ENCODE measurements at regions not wholly inside any gene's neighbourhood (a gene's known extent, or its start where the extent isn't known, plus 50 kb on each side); places are given as distances from the start of the nearest gene placed in this dataset.

- TF ChIP-seq FOXP2 (optimal IDR thresholded peaks at IDR 0.05; ENCODE audit: borderline replicate concordance, extremely low read depth, extremely low read length, insufficient read depth) (no peak), SIN3A (IDR thresholded peaks at IDR 0.05; ENCODE audit: borderline replicate concordance, insufficient read depth, low read length) (no peak), POLR2AphosphoS5 (IDR thresholded peaks at IDR 0.05; ENCODE audit: low read depth, low read length) (no peak), REST (IDR thresholded peaks at IDR 0.05; ENCODE audit: insufficient read depth in 1 of 2, low read depth in 2 of 2, low read length in 2 of 2) (no peak), TAF1 (IDR thresholded peaks at IDR 0.05; ENCODE audit: borderline replicate concordance, insufficient read depth, low read length) (no peak)
Observed at GRCh38 chr5:155394727-155395126, 381.2 kb downstream of the KIF4B start.

- TF ChIP-seq REST (IDR thresholded peaks at IDR 0.05; ENCODE audit: insufficient read depth in 1 of 2, low read depth in 2 of 2, low read length in 2 of 2): no peak
- no peak for TF ChIP-seq FOXP2 (optimal IDR thresholded peaks at IDR 0.05; ENCODE audit: borderline replicate concordance, extremely low read depth, extremely low read length, insufficient read depth)
- TF ChIP-seq POLR2AphosphoS5 (IDR thresholded peaks at IDR 0.05; ENCODE audit: low read depth, low read length): no peak
- TF ChIP-seq SIN3A (IDR thresholded peaks at IDR 0.05; ENCODE audit: borderline replicate concordance, insufficient read depth, low read length): no peak
Observed at GRCh38 chr5:155402927-155403640, 389.5 kb downstream of the KIF4B start.

- TF ChIP-seq POLR2AphosphoS5 (IDR thresholded peaks at IDR 0.05; ENCODE audit: low read depth, low read length) (no peak), REST (IDR thresholded peaks at IDR 0.05; ENCODE audit: insufficient read depth in 1 of 2, low read depth in 2 of 2, low read length in 2 of 2) (no peak), SIN3A (IDR thresholded peaks at IDR 0.05; ENCODE audit: borderline replicate concordance, insufficient read depth, low read length) (no peak), TAF1 (IDR thresholded peaks at IDR 0.05; ENCODE audit: borderline replicate concordance, insufficient read depth, low read length) (no peak), FOXP2 (optimal IDR thresholded peaks at IDR 0.05; ENCODE audit: borderline replicate concordance, extremely low read depth, extremely low read length, insufficient read depth) (no peak)
Observed at GRCh38 chr5:155406815-155407214, 393.3 kb downstream of the KIF4B start.

GRCh38 chr5:155408465-155408864 is 394.9 kb downstream of the KIF4B start:
- TF ChIP-seq FOXP2 (optimal IDR thresholded peaks at IDR 0.05; ENCODE audit: borderline replicate concordance, extremely low read depth, extremely low read length, insufficient read depth) (no peak), POLR2AphosphoS5 (IDR thresholded peaks at IDR 0.05; ENCODE audit: low read depth, low read length) (no peak), SIN3A (IDR thresholded peaks at IDR 0.05; ENCODE audit: borderline replicate concordance, insufficient read depth, low read length) (no peak)

GRCh38 chr5:155416765-155417164 is 403.2 kb downstream of the KIF4B start:
- TF ChIP-seq FOXP2 (optimal IDR thresholded peaks at IDR 0.05; ENCODE audit: borderline replicate concordance, extremely low read depth, extremely low read length, insufficient read depth): no peak
- no peak for TF ChIP-seq SIN3A (IDR thresholded peaks at IDR 0.05; ENCODE audit: borderline replicate concordance, insufficient read depth, low read length)
- TF ChIP-seq REST (IDR thresholded peaks at IDR 0.05; ENCODE audit: insufficient read depth in 1 of 2, low read depth in 2 of 2, low read length in 2 of 2): no peak
- TF ChIP-seq POLR2AphosphoS5 (IDR thresholded peaks at IDR 0.05; ENCODE audit: low read depth, low read length): no peak
- no peak for TF ChIP-seq TAF1 (IDR thresholded peaks at IDR 0.05; ENCODE audit: borderline replicate concordance, insufficient read depth, low read length)
